ENCODE measurements at regions not wholly inside any gene's neighbourhood (a gene's known extent, or its start where the extent isn't known, plus 50 kb on each side); places are given as distances from the start of the nearest gene placed in this dataset.

DNA sequence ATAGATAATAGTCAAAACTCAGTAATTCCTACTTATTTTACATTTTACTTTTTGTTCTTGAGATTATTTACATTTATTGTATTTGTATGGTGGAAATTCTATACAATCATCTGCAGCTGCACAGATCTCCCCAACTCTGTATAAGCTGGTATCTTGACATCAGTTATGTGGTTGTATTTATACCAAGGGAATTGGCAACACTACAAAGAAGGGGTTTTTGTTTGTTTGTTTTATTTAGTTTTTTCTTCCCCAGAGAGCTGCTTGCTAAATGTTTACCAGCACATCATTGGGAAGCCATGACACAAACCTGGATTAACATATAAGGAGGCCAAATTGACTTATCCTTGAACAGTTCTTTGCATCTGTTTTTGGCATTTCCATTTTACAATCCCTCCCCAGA is 389.2 kb upstream of the KCNMB2 start:
- no peak for DNase-seq (ENCODE audit: low read depth)
- in situ Hi-C loops (cut with HindIII; ENCODE audit: low pct_unique_long_range_greater_than_20kb, low sequenced_read_pairs): no loop called here

GRCh38 chr3:178152031-178152806 is 384.0 kb upstream of the KCNMB2 start:
- in situ Hi-C loops (cut with HindIII; ENCODE audit: low pct_unique_long_range_greater_than_20kb, low sequenced_read_pairs): no loop called here
- no peak for DNase-seq (ENCODE audit: low read depth)

DNA sequence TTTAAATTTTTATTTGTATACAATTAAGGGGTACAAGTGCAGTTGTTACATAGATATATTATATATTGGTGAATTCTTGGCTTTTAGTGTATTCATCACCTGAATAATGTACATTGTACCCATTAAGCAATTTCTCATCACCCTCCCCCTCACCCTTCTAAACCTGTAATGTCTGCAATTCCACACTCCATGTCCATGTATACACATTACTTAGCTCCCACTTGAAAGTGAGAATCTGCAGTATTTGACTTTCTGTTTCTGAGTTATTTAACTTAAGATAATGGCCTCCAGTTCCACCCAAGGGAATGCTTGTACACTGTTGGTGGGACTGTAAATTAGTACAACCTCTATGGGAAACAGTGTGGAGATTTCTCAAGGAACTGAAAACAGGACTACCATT is 383.2 kb upstream of the KCNMB2 start:
- no peak for DNase-seq (ENCODE audit: low read depth)
- in situ Hi-C loops (cut with HindIII; ENCODE audit: low pct_unique_long_range_greater_than_20kb, low sequenced_read_pairs): no loop called here

DNA sequence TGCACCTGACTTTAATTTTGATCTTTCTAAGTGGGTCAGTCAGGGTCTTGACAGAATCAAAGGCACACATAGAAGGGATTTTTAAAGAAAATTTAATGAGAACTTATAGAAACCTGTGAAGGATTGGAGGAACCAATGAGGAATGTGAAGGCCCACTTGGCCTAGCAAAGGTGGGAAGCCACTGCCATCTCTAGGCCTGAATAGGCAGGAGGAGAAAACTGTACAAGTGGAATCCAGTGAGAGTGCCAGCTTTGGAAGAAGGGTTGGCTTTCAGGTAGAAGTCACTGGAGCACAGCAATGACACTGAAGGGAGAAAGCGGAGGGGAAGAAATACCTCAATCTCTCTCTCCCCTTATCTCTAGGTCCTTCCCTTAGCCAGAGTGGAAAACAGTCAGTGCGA is 380.7 kb upstream of the KCNMB2 start:
- in situ Hi-C loops (cut with HindIII; ENCODE audit: low pct_unique_long_range_greater_than_20kb, low sequenced_read_pairs): no loop called here
- peak; percentile 21 for DNase-seq (ENCODE audit: low read depth)

DNA sequence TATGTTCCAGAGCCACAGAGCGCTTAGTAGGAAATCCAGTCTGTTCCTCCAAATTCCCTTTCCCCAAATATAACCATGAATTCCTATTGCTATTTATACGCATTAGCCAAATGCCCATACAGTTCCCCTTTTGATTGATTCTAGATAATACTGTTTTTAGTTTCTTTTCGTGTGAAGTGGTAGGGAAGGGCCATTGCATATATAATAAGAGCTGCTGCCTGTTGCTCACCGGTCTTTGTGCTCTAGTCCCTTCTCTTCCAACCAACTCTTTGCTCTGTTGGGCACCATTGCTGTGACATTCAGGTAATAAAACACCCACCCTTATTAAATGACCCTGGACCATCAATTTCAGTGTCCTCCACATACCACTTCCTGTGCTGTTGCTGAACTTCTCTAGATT is 379.9 kb upstream of the KCNMB2 start:
- DNase-seq (ENCODE audit: low read depth): no peak

GRCh38 chr3:178159691-178160220 is 376.5 kb upstream of the KCNMB2 start:
- in situ Hi-C loops (cut with HindIII; ENCODE audit: low pct_unique_long_range_greater_than_20kb, low sequenced_read_pairs): no loop called here
- no peak for DNase-seq (ENCODE audit: low read depth)

More for the DNA sequence above, 379.9 kb upstream of the KCNMB2 start:
- in situ Hi-C loops (cut with HindIII; ENCODE audit: low pct_unique_long_range_greater_than_20kb, low sequenced_read_pairs): no loop called here

DNA sequence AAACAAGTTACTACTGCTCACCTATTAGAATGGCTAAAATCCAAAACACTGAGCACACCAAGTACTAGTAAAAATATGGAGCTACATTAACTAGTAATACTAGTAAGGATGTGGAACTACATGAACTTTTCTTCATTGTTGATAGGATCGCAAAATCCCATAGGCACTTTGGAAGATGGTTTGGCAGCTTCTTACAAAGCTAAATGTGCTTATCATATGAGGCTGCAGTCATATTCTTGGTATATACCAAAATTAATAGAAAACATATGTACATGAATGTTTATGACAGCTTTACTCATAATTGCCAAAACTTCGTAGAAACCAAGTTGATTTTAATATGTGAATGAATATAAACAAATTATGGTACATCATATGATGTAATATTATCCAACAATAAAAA is 366.8 kb upstream of the KCNMB2 start:
- in situ Hi-C loops (cut with HindIII; ENCODE audit: low pct_unique_long_range_greater_than_20kb, low sequenced_read_pairs): no loop called here
- no peak for DNase-seq (ENCODE audit: low read depth)

- DNase-seq (ENCODE audit: low read depth): peak; percentile 73
- in situ Hi-C loops (cut with HindIII; ENCODE audit: low pct_unique_long_range_greater_than_20kb, low sequenced_read_pairs): no loop called here
Observed at GRCh38 chr3:178170698-178171535, 365.3 kb upstream of the KCNMB2 start.

- in situ Hi-C loops (cut with HindIII; ENCODE audit: low pct_unique_long_range_greater_than_20kb, low sequenced_read_pairs): no loop called here
- DNase-seq (ENCODE audit: low read depth): no peak
Observed at GRCh38 chr3:178172121-178172520, 364.1 kb upstream of the KCNMB2 start.

DNA sequence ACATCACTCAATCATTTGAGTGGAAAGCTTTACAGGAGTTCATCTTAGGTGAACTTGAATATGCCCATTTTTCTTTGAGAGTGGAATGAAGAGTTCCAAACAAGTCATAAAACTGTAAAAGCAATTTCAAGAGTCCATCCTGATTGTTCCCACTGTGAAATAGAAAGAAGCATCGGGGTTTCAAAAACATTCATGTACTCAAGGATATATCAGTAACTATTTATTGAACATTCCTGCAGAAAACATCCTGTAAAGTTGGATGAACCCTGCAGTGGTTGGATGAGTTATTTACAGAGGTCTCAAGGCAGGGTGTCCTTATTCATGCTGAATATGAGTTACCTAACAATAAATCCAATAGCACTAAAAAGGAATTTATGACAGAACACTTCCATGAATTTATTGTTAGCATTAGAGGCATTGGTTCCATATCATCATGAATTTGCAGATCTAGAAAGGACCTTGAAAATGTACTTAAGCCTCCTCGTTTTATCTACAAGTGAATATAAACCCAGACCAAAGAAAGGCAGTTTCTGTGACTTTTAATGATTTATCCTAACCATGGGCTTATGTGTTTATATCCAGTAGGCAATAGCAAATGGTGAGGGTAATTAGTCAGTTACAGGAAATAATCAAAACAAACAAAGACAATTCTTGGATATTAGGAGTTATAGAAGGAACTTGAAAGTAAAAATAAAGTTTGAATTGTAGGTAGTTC is 361.9 kb upstream of the KCNMB2 start:
- DNase-seq (ENCODE audit: low read depth): peak; percentile 92
- in situ Hi-C loops (cut with HindIII; ENCODE audit: low pct_unique_long_range_greater_than_20kb, low sequenced_read_pairs): no loop called here

- DNase-seq (ENCODE audit: low read depth): no peak
- in situ Hi-C loops (cut with HindIII; ENCODE audit: low pct_unique_long_range_greater_than_20kb, low sequenced_read_pairs): no loop called here
Observed at GRCh38 chr3:178181088-178181487, 355.1 kb upstream of the KCNMB2 start.

GRCh38 chr3:178181784-178182183 is 354.5 kb upstream of the KCNMB2 start:
- no peak for DNase-seq (ENCODE audit: low read depth)
- in situ Hi-C loops (cut with HindIII; ENCODE audit: low pct_unique_long_range_greater_than_20kb, low sequenced_read_pairs): no loop called here

- no peak for DNase-seq (ENCODE audit: low read depth)
- in situ Hi-C loops (cut with HindIII; ENCODE audit: low pct_unique_long_range_greater_than_20kb, low sequenced_read_pairs): no loop called here
Observed at GRCh38 chr3:178182337-178182779, 353.9 kb upstream of the KCNMB2 start.

DNA sequence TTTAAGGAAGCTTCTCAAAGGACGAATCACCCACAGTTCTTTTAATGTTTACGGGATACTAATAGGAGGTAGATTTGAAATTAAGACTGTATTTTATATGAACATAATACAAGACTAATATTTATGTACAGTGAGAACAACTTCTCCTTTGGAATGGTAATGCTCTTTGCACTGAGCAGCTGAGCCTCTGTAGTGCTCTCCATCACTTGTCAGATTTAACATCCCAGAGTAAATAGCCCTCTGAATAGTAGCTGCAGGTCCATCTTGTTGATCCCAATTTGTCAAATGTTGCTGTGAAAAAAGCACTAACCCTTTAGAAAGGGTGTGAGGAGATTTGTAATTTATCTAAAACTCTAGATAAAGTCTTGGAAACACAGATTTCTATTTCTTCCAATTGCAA is 351.4 kb upstream of the KCNMB2 start:
- DNase-seq (ENCODE audit: low read depth): no peak
- in situ Hi-C loops (cut with HindIII; ENCODE audit: low pct_unique_long_range_greater_than_20kb, low sequenced_read_pairs): no loop called here

DNA sequence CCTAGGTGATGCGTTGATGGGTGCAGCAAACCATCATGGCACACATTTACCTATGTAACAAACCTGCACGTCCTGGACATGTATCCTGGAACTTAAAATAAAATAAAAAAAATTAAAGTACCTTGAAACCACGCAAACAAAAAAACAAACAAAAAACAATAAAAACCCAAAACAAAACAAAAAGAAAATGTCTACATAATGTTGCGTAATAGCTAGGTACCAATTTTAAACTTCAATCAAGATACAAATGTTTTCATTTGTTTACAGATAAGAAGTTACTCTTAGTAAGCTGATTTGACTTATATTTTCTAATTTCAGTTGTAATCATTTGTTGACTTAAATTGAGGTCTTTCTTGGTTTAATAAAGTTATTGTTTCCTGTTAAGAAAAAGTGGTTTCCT is 349.6 kb upstream of the KCNMB2 start:
- in situ Hi-C loops (cut with HindIII; ENCODE audit: low pct_unique_long_range_greater_than_20kb, low sequenced_read_pairs): no loop called here
- DNase-seq (ENCODE audit: low read depth): no peak

DNA sequence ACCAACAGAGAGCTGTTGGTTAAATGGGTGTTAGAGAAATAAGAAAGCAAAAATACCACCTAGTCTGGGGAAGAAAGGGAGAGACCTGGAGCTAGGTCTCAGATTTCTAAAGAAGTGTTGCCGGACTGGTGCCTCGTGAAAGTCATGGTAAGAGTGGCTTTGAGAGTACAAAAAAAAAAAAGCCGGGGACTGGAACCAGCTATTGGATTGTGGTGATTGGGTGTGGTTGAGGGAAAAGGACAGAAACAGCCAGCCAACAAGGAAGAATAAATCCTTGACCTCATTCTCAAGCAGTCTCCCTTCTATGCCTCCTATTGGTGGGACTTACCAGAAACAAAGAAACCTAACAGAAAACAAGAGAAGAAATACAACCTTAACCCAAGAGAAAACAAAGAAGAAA is 346.4 kb upstream of the KCNMB2 start:
- no peak for DNase-seq (ENCODE audit: low read depth)
- in situ Hi-C loops (cut with HindIII; ENCODE audit: low pct_unique_long_range_greater_than_20kb, low sequenced_read_pairs): no loop called here

GRCh38 chr3:178193846-178194245 is 342.4 kb upstream of the KCNMB2 start:
- no peak for DNase-seq (ENCODE audit: low read depth)
- in situ Hi-C loops (cut with HindIII; ENCODE audit: low pct_unique_long_range_greater_than_20kb, low sequenced_read_pairs): no loop called here

- DNase-seq (ENCODE audit: low read depth): no peak
- in situ Hi-C loops (cut with HindIII; ENCODE audit: low pct_unique_long_range_greater_than_20kb, low sequenced_read_pairs): no loop called here
Observed at GRCh38 chr3:178194539-178194938, 341.7 kb upstream of the KCNMB2 start.

DNA sequence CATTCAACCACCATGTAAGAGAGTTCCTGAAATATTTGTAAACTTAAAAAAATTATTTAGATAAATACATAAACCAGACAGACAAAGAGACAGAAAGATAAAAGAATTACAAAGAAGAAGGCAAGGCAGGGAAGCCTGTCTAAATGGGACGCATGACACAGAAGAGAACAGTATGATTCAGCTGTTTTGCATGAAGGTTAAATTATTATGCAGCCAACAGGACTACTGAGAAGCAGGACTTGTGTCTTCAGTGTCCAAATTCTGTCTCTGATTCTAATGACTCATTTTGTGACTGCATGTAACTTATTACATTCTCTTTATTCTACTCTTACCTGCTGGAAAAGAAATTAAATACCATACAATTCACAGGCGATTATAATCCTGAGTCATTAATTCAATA is 340.4 kb upstream of the KCNMB2 start:
- DNase-seq (ENCODE audit: low read depth): peak; percentile 50

More for the DNA sequence above, 340.4 kb upstream of the KCNMB2 start:
- in situ Hi-C loops (cut with HindIII; ENCODE audit: low pct_unique_long_range_greater_than_20kb, low sequenced_read_pairs): no loop called here

Data from Caki2 (cell line).